Endodermal cell (in vitro differentiated cells): ENCODE measurements at regions not wholly inside any gene's neighbourhood (a gene's known extent, or its start where the extent isn't known, plus 50 kb on each side); places are given as distances from the start of the nearest gene placed in this dataset.
A peak's percentile ranks its signal among the peaks of the same experiment; 100 is the strongest.

Experiments
- DNase-seq: peaks from one replicate; pipeline ENCODE4 v3.0.0-alpha.2; 2017
- H3K27ac ChIP-seq: 2 replicates; pipeline ENCODE4 v1.5.1; 2013; ENCODE audit warnings: mild to moderate bottlenecking, low read depth, low read length, moderate library complexity
- H3K27me3 ChIP-seq: 2 replicates; pipeline ENCODE4 v1.6.1; 2013; ENCODE audit warnings: mild to moderate bottlenecking, low read length, moderate library complexity; ENCODE audit not compliant: insufficient read depth, control insufficient read depth, poor library complexity, severe bottlenecking
- H3K36me3 ChIP-seq: 2 replicates; pipeline ENCODE4 v1.7.0; 2013; ENCODE audit warnings: mild to moderate bottlenecking, low read length, moderate library complexity; ENCODE audit not compliant: control insufficient read depth, insufficient read depth
- H3K4me1 ChIP-seq: one replicate; pipeline ENCODE4 v1.7.0; 2013; ENCODE audit warnings: low read length; ENCODE audit not compliant: control insufficient read depth, insufficient read depth
- H3K4me3 ChIP-seq: 2 replicates; pipeline ENCODE4 v1.5.1; 2013; ENCODE audit warnings: mild to moderate bottlenecking, low read length, moderate library complexity
- H3K9ac ChIP-seq: 2 replicates; pipeline ENCODE4 v1.6.1; 2013; ENCODE audit warnings: mild to moderate bottlenecking, low read length, moderate library complexity; ENCODE audit not compliant: poor library complexity, severe bottlenecking; ENCODE audit errors: extremely low read depth
- H3K9me3 ChIP-seq: 2 replicates; pipeline ENCODE4 v1.6.1; 2013; ENCODE audit warnings: mild to moderate bottlenecking, low read length, moderate library complexity; ENCODE audit not compliant: control insufficient read depth
- H3K27ac Mint-ChIP-seq: 2 replicates; pipeline ENCODE4 v1.8.0; 2020; ENCODE audit warnings: mixed read lengths
- H3K27me3 Mint-ChIP-seq: 2 replicates; pipeline ENCODE4 v1.8.0; 2021; ENCODE audit warnings: mild to moderate bottlenecking, mixed read lengths; ENCODE audit not compliant: insufficient read depth
- H3K36me3 Mint-ChIP-seq: 2 replicates; pipeline ENCODE4 v1.8.0; 2020; ENCODE audit warnings: low read depth, mixed read lengths
- H3K4me1 Mint-ChIP-seq: 2 replicates; pipeline ENCODE4 v1.8.0; 2020; ENCODE audit warnings: mixed read lengths
- H3K4me3 Mint-ChIP-seq: 2 replicates; pipeline ENCODE4 v1.8.0; 2020; ENCODE audit warnings: mild to moderate bottlenecking, moderate library complexity, mixed read lengths
- H3K9me3 Mint-ChIP-seq: 2 replicates; pipeline ENCODE4 v1.8.0; 2020; ENCODE audit warnings: mild to moderate bottlenecking, mixed read lengths
- WGBS, 2 experiments: methylation state at CpG; one replicate each; pipeline versions ENCODE4 v1.1.5 to v1.1.7; 2013; ENCODE audit warnings: missing lambda C conversion rate in 2 of 2, mixed read lengths in 1 of 2; ENCODE audit not compliant: insufficient coverage in 1 of 2, insufficient read length in 1 of 2; 5-methylcytosine and 5-hydroxymethylcytosine counted together
- TF ChIP-seq, protein P1 (sequence below): fragments of 200-600 bp; sonication (generic); conservative IDR thresholded peaks from 2 replicates; pipeline ENCODE4 v1.5.0; 2021; ENCODE audit warnings: antibody characterized with exemption, mild to moderate bottlenecking

DNA sequence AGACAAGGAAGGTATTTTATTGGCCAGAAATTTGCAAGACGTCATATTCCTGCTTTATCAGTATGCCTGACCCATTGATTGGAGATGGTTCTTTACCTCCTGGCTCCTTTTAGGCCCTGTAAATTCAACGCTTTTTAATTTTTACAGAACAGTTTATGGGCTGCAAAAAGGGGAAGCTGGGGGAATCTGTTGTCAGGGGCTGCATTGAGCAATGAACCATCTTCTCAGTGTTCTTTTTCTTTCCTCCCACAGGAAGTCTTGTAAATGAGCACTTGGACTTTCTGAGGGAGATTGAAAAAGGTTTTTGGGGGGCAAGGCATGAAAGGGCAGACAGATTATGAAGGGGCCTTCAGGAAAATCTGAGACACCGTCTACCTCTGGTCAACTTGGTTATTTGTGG is 503.6 kb upstream of the TNP1 start:
- H3K27me3 Mint-ChIP-seq: peaks cover 12% of the 10 kb centered on the region
- H3K27me3 ChIP-seq: no peaks in the 10 kb centered on the region
- DNase-seq: no peak
- peaks cover 33% of the 10 kb centered on the region for H3K4me1 ChIP-seq
- no peak overlapping the region for H3K27ac ChIP-seq
- no peak overlapping the region for H3K27ac Mint-ChIP-seq
- no peak overlapping the region for H3K4me3 ChIP-seq
- 87 to 93% methylated on average over 3 of the region's 3 CpGs for WGBS, 2 experiments
- H3K4me1 Mint-ChIP-seq: peaks cover 40% of the 10 kb centered on the region
- H3K36me3 Mint-ChIP-seq: no peaks in the 10 kb centered on the region
- TF ChIP-seq, protein P1, sequence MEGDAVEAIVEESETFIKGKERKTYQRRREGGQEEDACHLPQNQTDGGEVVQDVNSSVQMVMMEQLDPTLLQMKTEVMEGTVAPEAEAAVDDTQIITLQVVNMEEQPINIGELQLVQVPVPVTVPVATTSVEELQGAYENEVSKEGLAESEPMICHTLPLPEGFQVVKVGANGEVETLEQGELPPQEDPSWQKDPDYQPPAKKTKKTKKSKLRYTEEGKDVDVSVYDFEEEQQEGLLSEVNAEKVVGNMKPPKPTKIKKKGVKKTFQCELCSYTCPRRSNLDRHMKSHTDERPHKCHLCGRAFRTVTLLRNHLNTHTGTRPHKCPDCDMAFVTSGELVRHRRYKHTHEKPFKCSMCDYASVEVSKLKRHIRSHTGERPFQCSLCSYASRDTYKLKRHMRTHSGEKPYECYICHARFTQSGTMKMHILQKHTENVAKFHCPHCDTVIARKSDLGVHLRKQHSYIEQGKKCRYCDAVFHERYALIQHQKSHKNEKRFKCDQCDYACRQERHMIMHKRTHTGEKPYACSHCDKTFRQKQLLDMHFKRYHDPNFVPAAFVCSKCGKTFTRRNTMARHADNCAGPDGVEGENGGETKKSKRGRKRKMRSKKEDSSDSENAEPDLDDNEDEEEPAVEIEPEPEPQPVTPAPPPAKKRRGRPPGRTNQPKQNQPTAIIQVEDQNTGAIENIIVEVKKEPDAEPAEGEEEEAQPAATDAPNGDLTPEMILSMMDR: no peak
- no peaks in the 10 kb centered on the region for H3K9me3 ChIP-seq
- no peaks in the 10 kb centered on the region for H3K36me3 ChIP-seq
- no peak overlapping the region for H3K4me3 Mint-ChIP-seq
- H3K9ac ChIP-seq: no peak overlapping the region
- H3K9me3 Mint-ChIP-seq: no peaks in the 10 kb centered on the region

DNA sequence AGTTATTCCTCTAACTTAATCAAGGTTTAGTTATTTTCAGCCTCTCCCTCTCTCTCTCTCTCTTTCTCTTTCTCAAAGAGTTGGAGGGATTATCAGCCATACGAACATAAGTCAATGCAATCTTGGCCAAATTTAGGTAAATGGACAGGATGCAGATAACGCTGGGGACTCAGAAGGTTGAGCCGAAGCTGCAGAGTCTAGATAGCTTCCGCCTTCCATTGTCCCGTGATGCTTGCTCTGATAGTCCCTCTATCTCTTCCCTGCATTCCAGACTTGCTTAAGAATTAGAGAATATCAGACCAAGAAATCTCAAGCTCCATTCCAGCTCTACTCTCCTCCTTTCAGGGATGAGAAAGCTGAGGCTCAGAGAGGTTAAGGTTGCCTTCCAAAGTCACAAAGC is 502.8 kb upstream of the TNP1 start:
- TF ChIP-seq, protein P1: no peak
- Histone ChIP-seq H3K9me3 (no peaks in the 10 kb centered on the region), H3K4me3 (no peak overlapping the region), H3K9ac (no peak overlapping the region), H3K27me3 (no peaks in the 10 kb centered on the region), H3K4me1 (peaks cover 38% of the 10 kb centered on the region), H3K36me3 (no peaks in the 10 kb centered on the region), H3K27ac (no peak overlapping the region)
- Mint-ChIP-seq H3K4me1 (peaks cover 48% of the 10 kb centered on the region), H3K4me3 (no peak overlapping the region), H3K27ac (peak overlapping the region; percentile 74), H3K27me3 (peaks cover 12% of the 10 kb centered on the region), H3K36me3 (no peaks in the 10 kb centered on the region), H3K9me3 (no peaks in the 10 kb centered on the region)
- DNase-seq: no peak
- 59 to 90% methylated on average over 3 to 5 of the region's 5 CpGs for WGBS, 2 experiments

DNA sequence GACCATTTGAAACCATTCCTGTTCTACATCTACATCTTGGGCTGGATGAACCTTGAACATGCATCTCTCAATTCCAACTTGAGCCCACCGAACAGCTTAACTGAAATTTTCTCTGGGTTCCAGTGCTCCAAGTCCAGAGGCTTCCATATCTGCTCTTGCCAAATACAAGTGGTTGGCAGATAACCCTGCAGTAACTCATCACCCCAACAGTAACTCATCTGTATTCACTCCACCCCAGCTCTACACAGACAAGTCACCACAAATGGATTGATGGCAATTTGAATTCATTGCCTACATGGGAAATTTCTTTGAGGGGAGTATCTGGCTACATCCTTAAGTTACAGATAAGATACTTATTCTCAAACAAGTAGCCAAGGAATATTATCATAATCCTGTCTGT is 502.4 kb upstream of the TNP1 start:
- TF ChIP-seq, protein P1: no peak
- Mint-ChIP-seq H3K36me3 (no peaks in the 10 kb centered on the region), H3K9me3 (no peaks in the 10 kb centered on the region), H3K4me3 (no peak overlapping the region), H3K4me1 (peaks cover 51% of the 10 kb centered on the region), H3K27me3 (peaks cover 12% of the 10 kb centered on the region), H3K27ac (no peak overlapping the region)
- Histone ChIP-seq H3K27me3 (no peaks in the 10 kb centered on the region), H3K4me3 (no peak overlapping the region), H3K4me1 (peaks cover 41% of the 10 kb centered on the region), H3K36me3 (no peaks in the 10 kb centered on the region), H3K9me3 (no peaks in the 10 kb centered on the region), H3K27ac (no peak overlapping the region), H3K9ac (no peak overlapping the region)
- WGBS, 2 experiments: 89 to 100% methylated on average over 1 of the region's 1 CpG
- no peak for DNase-seq
